ENCODE measurements at regions not wholly inside any gene's neighbourhood (a gene's known extent, or its start where the extent isn't known, plus 50 kb on each side); places are given as distances from the start of the nearest gene placed in this dataset.
"Not testable (repeated sequence)": the region's sequence is repeated elsewhere in the genome, so short reads cannot be mapped to it uniquely, and the experiment has no call there.

DNA sequence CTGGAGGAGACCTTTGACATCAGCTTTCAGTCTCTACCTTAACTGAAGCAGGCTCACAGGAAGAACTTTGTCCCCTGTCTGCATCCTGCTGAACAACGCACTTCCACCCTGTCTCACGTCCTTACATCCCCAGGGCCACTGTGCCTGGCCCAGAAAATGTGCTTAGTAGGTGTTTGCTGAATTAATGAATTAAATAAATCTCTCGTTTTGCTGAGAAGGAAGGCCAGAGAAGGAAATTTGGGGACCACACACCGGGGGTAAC lies 54.3 kb upstream of the CREB3L1 start:
- DNase-seq, result no peak

DNA sequence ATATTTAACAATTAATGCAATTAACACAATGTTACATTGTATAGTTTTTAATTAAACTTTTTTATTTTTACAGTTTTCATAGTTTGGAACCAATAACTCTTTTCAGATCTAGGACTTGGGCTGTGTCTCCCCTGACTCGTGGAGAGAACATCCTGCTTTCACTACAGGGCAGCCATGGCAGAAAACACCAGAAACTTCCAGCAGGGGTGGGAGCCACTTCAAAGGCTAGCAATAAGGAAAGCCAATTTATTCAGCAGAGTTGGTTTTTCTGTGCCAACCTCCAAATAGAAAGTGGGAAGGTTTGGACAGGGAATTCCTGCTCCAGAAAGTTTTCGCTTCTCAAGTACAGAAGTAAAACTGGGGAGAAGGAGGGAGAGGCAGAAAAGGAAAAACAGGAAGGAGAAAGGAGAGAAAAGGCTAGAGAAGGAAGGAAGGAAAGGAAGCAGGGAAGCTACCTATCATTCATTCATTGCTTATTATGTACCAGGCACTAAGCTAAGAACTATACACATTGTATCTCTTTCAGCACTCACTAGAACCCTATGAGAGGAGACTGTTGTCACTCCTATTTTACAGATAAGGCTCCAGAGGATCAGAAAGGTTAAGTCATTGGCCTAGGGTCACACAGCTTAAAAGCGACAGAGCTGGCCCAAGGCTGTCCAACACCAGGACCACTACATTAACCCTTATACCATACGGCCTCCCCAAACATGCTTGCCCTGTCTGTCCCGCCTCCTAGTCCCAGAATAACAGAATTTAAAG lies 54.8 kb upstream of the CREB3L1 start:
- no peak for DNase-seq

DNA sequence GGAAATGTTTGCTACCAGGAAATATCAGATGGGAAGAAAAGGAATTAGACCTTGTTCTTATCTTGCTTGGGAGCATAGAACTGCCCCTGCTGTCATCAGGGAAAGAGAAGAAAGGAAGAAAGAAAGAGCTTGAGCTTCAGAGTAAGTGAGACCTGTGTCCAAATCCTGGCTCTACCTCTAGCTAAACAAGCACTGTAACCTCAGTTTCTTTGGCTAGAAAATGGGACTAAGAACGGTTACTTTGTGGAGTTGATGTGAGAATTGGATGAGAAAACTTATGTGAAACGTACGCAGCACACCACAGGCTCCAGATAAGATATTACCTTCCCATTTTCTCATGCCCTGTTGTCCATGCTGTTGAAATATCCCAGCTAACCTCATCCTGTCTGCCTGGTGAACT lies 57.1 kb upstream of the CREB3L1 start:
- DNase-seq, result no peak

DNA sequence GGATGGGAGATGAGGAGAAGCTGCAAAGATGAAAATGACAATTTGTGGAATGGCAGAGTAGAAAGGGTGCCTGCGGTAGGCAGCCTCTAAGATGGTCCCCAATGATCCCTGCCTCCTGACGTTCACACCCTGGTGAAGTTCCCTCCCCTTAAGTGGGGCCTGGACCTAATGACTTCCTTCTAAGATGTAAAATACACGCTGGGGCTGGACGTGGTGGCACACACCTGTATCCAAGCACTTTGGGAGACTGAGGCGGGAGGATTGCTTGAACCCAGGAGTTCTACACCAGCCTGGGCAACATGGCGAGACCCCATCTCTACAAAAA lies 60.7 kb upstream of the CREB3L1 start:
- DNase-seq, result no peak

DNA sequence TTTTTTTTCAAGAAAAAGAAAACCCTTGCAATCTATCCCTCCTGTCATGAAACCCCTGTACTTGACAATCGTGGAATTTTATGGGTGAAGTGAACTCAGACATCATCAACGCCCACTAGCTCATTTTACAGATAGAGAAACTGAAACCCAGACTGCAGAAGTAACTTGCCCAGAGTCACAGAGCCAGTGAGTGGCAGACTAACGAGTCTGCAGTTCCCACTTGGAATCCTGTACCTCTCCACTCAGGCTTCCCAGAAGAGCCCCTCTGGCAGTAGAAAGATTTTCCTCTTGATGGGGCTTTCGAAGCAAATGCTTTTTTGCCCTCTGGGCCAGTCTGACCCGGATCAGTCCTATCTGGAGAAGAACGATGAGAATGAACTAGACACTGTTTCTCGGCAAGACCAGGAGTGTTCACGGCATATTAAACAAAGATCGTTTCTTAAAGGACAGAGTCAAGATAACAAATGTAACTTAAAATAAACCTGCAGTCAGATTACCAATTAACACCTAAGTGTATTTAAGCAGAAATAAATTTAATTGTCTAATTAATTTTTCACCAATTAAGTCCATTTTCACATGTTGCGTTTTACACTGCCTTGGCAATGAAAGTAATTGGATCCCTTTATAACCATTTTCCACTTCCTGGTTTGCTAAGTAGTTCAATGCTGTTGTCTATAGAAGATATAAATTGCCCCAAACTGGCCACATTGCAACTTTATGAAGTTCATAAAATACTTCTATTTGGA lies 61.3 kb upstream of the CREB3L1 start:
- no peak for DNase-seq

DNA sequence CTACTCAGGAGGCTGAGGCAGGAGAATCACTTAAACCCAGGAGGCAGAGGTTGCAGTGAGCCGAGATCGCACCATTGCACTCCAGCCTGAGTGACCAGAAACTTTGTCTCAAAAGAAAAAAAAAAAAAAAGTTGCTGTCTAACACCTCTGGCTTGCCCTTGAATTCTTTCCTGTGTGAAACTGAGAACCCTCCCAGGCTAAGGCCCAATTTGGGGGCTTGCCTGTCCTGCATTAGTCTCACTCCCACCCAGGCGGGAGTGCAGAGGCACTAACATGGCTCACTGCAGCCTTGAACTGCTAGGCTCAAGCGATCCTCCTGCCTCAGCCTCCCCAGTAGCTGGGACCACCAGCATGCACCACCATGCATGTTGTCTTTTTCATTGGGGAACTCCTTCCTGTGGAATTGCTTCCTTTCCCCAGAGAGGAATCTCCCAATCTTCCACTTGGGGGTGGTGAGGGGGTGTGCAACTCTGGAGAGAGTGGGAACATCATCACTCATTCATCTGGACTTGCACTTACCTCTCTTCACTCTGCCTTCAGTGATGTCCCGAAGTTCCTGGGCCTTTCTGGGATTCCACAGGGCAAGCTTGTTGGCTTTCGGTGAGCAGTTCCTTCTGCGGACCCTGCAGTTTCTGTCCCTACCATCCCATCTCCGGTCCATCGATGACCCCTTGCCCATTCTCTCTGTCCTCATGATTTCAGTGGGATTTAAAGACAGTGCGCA lies 62.1 kb upstream of the CREB3L1 start:
- DNase-seq, result no peak

DNA sequence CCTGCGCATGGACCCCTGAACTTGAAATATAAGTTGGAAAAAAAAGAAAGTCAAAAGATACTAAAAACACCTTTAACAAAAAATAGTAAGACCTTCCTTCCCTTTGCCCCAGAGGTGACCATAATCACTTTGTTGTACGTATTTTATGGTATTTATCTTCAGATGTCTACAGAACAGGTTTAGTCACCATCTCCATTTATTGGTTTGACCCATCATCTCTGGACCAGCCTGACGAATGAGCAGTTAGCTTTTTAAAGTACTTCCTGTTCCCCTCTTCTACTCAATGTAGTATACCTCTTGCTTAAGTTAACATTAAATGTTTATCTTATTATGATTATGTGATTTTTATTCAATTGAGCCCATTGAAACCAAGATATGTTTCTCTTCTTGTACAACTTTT lies 64.7 kb upstream of the CREB3L1 start:
- no peak for DNase-seq

DNA sequence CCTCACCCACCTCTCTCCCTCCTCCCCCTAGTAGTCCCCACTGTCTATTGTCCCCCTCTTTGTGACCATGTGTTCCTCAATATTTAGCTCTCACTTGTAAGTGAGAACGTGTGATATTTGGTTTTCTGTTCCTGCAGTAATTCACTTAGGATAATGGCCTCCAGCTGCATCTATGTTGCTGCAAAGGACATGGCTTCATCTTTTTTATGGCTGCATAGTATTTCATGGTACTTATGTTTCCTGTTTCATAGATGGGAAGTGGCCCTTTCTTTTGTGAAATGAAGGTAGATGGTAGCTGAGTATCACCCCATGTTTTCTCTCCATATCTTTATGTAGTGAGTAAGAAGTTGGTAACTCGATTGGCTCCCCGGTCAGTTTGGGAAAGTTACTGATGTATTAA lies 66.6 kb upstream of the CREB3L1 start:
- no peak for DNase-seq

DNA sequence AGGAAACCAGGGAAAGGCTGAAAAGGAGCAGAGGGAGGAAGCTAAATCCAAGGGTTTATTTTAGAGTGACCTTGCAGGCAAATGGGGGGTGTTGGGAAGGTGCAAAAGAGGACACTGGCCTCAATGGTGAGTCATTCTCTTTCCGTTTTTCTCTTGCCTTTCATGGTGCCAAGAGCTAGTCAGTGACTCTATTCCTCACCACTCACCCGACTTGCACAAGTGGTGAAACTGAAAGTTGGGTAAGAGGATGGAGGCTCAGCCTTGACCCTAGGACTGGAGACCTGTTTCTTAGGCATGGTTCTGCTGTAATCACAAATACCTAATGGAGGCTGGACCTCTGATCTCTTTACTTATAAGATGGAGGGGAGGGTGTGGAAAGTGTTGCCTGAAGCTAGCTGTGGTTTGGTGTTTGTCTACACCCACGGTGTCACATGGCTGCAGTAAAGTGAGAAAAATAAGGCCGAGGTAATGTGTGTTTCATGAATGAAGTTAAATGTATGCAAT lies 67.3 kb upstream of the CREB3L1 start:
- peak; percentile 26 for DNase-seq

DNA sequence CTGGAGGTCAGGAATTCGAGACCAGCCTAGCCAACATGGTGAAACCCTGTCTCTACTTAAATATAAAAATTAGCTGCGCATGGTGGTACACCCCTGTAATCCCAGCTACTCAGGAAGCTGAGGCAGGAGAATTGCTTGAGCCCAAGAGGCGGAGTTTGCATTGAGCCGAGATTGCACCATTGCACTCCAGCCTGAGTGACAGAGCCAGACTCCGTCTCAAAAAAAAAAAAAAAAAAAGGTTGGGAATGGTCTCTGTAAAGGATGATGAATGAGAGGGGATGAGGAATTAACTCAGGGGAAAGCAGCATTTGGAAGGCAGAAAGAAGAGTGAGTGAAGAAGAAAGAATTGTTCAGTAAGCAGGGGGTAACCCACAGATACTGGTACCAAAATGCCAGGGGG lies 67.8 kb upstream of the CREB3L1 start:
- DNase-seq, result not testable (repeated sequence)

DNA sequence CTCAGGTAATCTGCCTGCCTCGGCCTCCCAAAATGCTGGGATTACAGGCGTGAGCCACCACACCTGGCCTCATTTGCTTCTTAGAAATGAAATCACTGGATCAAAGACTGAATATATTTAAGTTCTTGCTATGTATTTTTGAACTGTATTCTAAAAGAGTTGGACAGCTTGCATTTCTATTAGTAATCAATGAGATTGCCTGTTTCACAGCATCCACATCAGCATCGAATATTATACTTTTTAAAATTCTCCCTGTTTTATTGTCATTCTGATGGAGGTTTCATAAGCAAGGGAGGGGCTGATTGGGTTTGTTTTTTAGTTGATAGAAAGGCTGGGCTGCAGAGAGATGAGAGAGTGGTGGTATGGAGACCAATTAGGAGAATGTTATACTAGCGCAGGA lies 68.7 kb upstream of the CREB3L1 start:
- DNase-seq, result no peak

DNA sequence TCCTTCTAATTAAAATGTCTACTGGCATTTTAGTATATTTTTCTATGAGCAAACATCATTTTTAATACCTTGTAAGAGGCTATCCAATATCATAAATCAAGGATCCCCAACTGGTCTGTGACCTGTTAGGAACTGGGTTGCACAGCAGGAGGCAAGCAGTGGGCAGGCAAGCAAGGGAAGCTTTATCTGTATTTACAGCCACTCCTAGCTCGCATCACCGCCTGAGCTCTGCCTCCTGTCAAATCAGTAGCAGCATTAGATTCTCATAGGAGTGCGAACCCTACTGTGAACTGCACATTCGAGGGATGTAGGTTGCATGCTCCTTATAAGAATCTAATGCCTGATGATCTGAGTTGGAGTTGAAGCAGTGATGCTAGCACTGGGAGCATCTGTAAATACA lies 70.2 kb upstream of the CREB3L1 start:
- no peak for DNase-seq

DNA sequence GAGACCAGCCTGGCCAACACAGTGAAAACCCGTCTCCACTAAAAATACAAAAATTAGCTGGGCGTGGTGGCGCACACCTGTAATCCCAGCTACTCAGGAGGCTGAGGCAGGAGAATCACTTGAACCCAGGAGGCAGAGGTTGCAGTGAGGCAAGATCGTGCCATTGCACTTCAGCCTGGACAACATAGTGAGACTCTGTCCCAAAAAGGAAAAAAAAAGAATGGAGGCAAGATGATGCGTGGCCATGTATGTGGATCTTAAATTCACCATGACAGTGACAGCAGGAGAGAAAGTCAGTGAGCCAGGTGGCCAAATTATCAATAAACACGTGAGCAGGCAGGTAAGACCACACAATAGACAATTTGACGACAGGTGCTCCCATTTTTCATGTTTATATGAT lies 73.0 kb upstream of the CREB3L1 start:
- DNase-seq, result not testable (repeated sequence)

DNA sequence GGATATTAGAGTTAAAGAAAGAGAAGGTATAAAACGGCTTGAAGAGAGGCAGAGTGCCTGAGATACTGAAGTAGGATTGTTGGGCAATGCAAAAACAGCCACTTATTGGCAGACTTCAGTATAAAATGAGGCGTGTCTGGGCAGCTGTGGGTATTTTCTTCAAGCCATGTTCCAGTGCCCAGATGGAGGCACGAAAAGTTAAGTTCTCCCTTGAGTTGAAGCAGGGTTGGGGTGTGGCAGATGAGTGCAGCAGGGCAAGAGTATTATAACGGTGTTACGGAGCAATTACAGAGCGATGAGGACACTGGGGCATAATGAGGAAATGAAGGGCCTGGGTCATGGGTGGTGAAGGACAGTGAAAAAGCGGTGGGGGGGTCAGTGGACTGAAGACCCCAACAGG lies 73.7 kb upstream of the CREB3L1 start:
- no peak for DNase-seq

DNA sequence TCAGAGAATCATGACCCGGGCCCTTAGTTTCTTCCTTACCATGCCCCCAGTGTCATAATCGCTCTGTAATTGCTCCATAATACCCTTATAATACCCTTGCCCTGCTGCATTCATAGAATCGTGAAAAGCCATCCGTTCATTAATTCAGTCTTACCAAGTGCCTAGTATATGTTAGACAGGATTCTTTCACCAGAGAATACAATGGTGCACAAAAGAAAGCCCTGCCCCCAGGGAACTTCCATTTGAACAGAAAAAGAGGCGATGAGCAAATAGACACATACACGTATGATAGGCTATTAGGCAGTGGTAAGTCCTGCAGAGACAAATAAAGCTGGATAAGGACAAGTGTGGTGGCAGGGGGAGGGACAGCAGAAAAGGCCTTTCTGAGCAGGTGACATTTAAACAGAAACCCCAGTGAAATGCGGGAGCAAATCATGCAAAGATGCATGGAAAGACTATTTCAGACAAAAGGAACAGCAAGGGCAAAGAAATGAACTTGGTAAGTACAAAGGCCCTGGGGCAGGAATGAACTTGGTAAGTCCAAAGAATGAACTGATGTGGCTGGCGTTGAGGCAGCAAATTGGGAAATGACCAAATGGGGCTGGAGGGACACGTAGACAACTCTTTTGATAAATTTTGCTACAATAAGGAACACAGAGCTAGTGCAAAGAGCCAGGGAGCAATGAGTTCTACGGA lies 74.6 kb upstream of the CREB3L1 start:
- DNase-seq, result no peak

DNA sequence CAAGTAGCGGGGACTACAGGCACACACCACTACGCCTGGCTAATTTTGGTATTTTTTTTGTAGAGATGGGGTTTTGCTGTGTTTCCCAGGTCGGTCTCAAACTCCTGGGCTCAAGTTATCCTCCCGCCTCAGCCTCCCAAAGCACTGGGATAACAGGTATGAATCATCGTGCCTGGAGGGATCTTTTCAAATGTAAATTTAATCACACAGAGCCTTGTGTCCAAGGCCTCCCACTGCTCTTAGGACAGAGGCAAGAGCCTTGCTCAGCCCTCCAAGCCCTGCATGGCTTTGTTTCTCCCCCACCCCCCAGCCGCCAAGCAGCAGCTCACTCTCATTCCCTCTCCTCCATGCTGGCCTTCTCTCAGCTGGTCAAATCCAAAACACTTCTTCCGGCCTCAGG lies 75.3 kb upstream of the CREB3L1 start:
- no peak for DNase-seq

DNA sequence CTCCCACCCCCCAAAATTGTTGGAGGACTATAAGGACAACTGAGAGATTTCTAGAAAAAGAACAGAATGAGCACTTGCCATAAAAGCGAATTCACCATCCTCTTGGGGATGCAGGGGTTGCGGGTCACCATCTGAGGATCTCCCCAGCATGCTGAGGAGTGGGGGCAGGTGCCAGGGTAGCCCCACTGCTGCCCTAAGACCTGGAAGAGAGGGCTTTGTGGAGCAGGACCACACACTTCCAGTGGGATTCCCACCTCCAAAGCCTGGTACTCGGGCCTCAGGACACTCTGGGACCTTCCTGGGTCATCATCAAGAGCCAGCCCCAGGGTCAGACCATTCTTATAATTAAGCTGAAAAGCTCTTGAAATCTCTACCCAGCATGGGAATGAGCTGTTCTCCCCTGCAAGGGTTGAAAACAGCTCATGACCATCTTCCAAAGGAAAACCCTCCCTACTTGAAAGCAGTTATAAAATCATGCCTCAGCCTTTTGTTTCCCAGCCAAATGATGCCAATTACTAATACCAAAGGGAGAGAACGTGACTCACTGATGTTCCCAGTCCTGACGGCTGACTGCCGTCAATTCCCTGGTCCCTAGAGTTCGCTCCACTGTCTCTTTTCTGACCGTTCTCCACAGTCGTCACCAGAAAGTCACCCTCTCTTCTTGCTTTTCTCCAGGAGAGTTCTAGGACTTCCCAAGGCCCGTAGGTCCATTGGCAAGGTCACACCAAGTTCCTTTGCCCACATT lies 76.8 kb upstream of the CREB3L1 start:
- DNase-seq, result peak; percentile 12

DNA sequence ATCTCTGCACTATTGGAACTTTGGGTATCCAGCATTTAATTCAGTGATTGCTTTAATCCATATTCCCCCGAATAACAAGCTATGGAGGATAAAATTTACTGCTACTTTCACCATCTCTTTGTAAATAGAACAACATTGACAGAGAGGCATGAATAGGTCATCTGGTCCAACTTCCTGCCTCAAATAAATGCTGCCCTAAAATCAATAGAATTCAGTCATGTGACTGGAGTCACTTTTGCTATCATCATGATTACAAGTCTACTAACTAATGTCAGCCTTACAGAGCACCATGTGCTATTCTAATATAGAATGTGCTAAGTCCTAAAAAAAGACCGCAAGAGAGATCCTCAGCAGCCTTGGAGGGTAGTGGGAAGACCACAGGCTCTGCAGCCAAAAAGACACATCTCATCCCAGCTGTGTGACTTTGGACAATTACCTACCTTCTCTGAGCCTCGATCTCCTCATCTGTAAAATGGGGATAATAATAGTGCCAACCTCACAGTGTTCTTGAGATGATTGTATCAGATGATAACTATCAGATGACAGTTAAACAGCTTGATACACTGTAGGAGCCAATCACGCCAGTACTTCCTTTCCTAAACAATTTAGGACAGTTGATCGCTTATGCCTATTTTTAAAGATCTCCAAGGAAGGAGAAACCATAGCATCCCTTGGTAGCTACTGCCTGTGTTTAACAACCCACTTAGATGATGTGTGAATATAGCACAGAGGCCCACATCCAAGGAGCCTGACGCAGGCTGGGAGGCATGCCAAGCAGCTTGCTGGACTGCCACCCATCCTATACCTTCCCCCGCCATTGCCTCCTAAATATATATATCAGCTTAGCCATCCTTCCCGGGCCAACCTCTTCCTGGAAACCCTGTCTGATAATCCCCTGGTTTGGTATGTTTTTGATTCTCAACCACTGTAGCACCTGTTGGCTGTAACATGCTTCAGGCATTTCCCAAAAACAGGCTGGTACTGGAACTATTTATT lies 77.3 kb upstream of the PHF21A start:
- peak; percentile 8 for DNase-seq

DNA sequence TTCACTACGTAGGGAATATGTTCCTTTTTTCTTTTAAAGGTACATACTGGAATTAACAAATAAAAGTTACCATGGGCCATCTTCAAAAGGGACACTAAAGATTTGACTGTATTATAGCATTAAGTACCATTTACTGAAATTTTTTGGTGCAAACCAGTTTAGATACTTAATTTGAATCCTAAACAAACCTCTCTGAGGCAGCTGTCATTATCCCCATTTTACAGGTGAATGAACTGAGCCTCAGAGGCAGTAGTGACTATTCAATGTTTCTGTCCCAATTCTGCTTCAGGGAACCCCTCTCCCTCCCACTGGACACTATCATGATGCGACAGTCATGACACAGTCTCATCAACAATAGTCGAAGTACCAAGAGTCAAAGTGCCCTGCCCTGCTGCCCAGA lies 76.2 kb upstream of the PHF21A start:
- no peak for DNase-seq

DNA sequence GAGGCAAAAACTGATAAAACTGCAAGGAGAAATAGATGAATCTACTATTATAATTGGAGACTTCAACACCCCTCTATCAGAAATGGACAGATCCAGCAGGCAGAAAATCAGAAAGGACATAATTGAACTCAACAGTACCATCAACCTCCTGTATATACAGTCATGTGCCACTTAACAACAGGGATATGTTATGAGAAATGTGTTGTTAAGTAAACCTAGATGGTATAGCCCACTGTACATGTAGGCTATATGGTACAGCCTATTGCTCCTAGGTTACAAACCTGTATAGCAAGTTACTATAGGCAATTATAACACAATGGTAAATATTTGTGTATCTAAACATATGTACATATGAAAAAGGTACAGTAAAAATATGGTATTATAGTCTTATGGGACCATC lies 66.8 kb upstream of the PHF21A start:
- no peak for DNase-seq

DNA sequence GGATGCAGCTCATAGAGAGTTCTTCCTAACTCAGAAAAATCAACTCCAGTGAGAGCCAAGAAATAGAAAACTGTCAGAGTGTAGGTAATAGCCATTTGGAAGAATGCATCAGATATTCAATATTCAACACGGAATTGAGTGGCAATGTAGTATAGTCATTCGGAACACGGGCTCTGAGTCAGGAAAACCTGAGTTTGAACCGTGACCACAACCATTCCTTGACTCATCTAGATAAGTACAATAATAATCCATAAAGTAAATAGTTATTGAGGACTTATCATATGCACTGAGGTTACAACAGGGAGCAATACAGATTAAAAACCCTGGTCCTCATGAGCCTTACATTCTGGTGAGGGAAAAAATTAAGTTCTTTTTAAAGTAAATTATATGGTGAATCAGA lies 62.6 kb upstream of the PHF21A start:
- DNase-seq, result peak; percentile 79
